IMR-90 (cell line): ENCODE measurements at regions not wholly inside any gene's neighbourhood (a gene's known extent, or its start where the extent isn't known, plus 50 kb on each side); places are given as distances from the start of the nearest gene placed in this dataset.

Experiments used
- ATAC-seq: fragments of 200-7000 bp; cut with Tn5 transposase; 2 replicates; pipeline ENCODE4 v1.9.1; 2020; ENCODE audit warnings: low read depth, mild to moderate bottlenecking, moderate library complexity
- BruUV-seq: library from RNA; stranded (reverse); fragments of 400-500 nt; replicated peaks from 2 replicates; lab custom pipeline; 2021; lab: Mats Ljungman, UMichigan
- CTCF ChIA-PET: fragments of 300-600 bp; formaldehyde crosslinking; extraction: SDS; loops from one replicate; lab custom pipeline; 2021; ENCODE audit warnings: antibody characterized with exemption; lab: Yijun Ruan, JAX
- POLR2A ChIA-PET: fragments of 300-600 bp; sonication (Branson Sonifier 250); formaldehyde crosslinking; loops from one replicate; lab custom pipeline; 2022; ENCODE audit warnings: antibody characterized with exemption; ENCODE audit not compliant: unreplicated experiment; lab: Charles Lee
- DNase-seq: peaks from one replicate; pipeline ENCODE4 v3.0.0; 2013
- H2AFZ ChIP-seq: replicated peaks from 2 replicates; pipeline ENCODE3; 2013; ENCODE audit warnings: low read length, mild to moderate bottlenecking; ENCODE audit not compliant: poor library complexity
- H2AK5ac ChIP-seq: 2 replicates; pipeline ENCODE4 v1.6.1; 2013; ENCODE audit warnings: low read depth, low read length, inconsistent platforms
- H2AK9ac ChIP-seq: replicated peaks from 2 replicates; pipeline ENCODE3; 2013; ENCODE audit warnings: mild to moderate bottlenecking, low read depth, low read length, moderate library complexity; ENCODE audit not compliant: poor library complexity
- H2BK120ac ChIP-seq: 2 replicates; pipeline ENCODE4 v1.6.1; 2013; ENCODE audit warnings: low read depth, low read length, inconsistent platforms
- H2BK15ac ChIP-seq: 3 replicates; pipeline ENCODE4 v1.6.1; 2013; ENCODE audit warnings: low read depth, low read length, inconsistent platforms
- H2BK20ac ChIP-seq: 2 replicates; pipeline ENCODE4 v1.6.1; 2013; ENCODE audit warnings: low read depth, mild to moderate bottlenecking, inconsistent platforms, low read length, moderate library complexity
- H2BK5ac ChIP-seq: 2 replicates; pipeline ENCODE4 v1.6.1; 2013; ENCODE audit warnings: mild to moderate bottlenecking, low read depth, low read length, inconsistent platforms; ENCODE audit not compliant: poor library complexity, severe bottlenecking
- H3K14ac ChIP-seq: replicated peaks from 2 replicates; pipeline ENCODE4 v1.6.1; 2013; ENCODE audit warnings: low read depth, low read length, inconsistent platforms
- H3K18ac ChIP-seq: 2 replicates; pipeline ENCODE4 v1.6.1; 2013; ENCODE audit warnings: low read depth, low read length, control low read depth
- H3K23ac ChIP-seq: 2 replicates; pipeline ENCODE4 v1.6.1; 2013; ENCODE audit warnings: low read depth, low read length, inconsistent platforms
- H3K27ac ChIP-seq: 2 replicates; pipeline ENCODE4 v1.5.1; 2013; ENCODE audit warnings: mild to moderate bottlenecking, control low read depth, low read length; ENCODE audit not compliant: insufficient read depth
- H3K27me3 ChIP-seq: 2 replicates; pipeline ENCODE4 v1.6.1; 2013; ENCODE audit warnings: low read length; ENCODE audit not compliant: control insufficient read depth, insufficient read depth
- H3K36me3 ChIP-seq: 2 replicates; pipeline ENCODE4 v1.6.1; 2013; ENCODE audit warnings: low read length, mixed read lengths; ENCODE audit not compliant: control insufficient read depth, insufficient read depth
- H3K4ac ChIP-seq: 2 replicates; pipeline ENCODE4 v1.6.1; 2013; ENCODE audit warnings: low read depth, low read length, inconsistent platforms
- H3K4me1 ChIP-seq: 2 replicates; pipeline ENCODE4 v1.6.1; 2013; ENCODE audit warnings: low read length, mixed read lengths; ENCODE audit not compliant: control insufficient read depth, insufficient read depth
- H3K4me2 ChIP-seq: 2 replicates; pipeline ENCODE4 v1.6.1; 2013; ENCODE audit warnings: low read depth, mild to moderate bottlenecking, control low read depth, low read length, moderate library complexity
- H3K4me3 ChIP-seq: 2 replicates; pipeline ENCODE4 v1.5.1; 2013; ENCODE audit warnings: low read depth, mild to moderate bottlenecking, control low read depth, low read length, moderate library complexity; ENCODE audit not compliant: insufficient read depth
- H3K56ac ChIP-seq: 2 replicates; pipeline ENCODE4 v1.6.1; 2013; ENCODE audit warnings: low read length, inconsistent platforms; ENCODE audit not compliant: insufficient read depth; ENCODE audit errors: extremely low read depth
- H3K79me1 ChIP-seq, 2 experiments: 2 replicates each; pipeline ENCODE4 v1.6.1; 2013; ENCODE audit warnings: low read length in 2 of 2, inconsistent platforms in 1 of 2, low read depth in 1 of 2
- H3K9ac ChIP-seq: 2 replicates; pipeline ENCODE4 v1.6.1; 2013; ENCODE audit warnings: low read depth, low read length, control low read depth
- H3K9me1 ChIP-seq: 2 replicates; pipeline ENCODE4 v1.6.1; 2013; ENCODE audit warnings: low read length, inconsistent platforms; ENCODE audit not compliant: insufficient read depth
- H3K9me3 ChIP-seq: 2 replicates; pipeline ENCODE4 v1.6.1; 2013; ENCODE audit warnings: low read length; ENCODE audit not compliant: control insufficient read depth, insufficient read depth
- H4K20me1 ChIP-seq: 2 replicates; pipeline ENCODE4 v1.6.1; 2013; ENCODE audit warnings: low read length, inconsistent platforms; ENCODE audit not compliant: insufficient read depth
- H4K5ac ChIP-seq: 2 replicates; pipeline ENCODE4 v1.6.1; 2013; ENCODE audit warnings: mild to moderate bottlenecking, low read depth, low read length, control low read depth
- H4K8ac ChIP-seq, 2 experiments: 2 replicates each; pipeline ENCODE4 v1.6.1; 2013; ENCODE audit warnings: low read depth in 2 of 2, low read length in 2 of 2, control low read depth in 1 of 2, inconsistent platforms in 1 of 2
- H4K91ac ChIP-seq: 2 replicates; pipeline ENCODE4 v1.6.1; 2013; ENCODE audit warnings: low read depth, low read length, inconsistent platforms; ENCODE audit not compliant: insufficient read depth
- BHLHE40 ChIP-seq: fragments of 150-350 bp; IDR thresholded peaks from 2 replicates; pipeline ENCODE4 v1.6.1; 2016; ENCODE audit warnings: mild to moderate bottlenecking, low read depth, low read length
- CEBPB ChIP-seq: IDR thresholded peaks from 2 replicates; pipeline ENCODE4 v1.6.1; 2012; ENCODE audit warnings: low read depth, low read length, improper control_type of control experiment
- CHD1 ChIP-seq: IDR thresholded peaks from 2 replicates; pipeline ENCODE4 v1.6.1; 2012; ENCODE audit warnings: low read depth, low read length, improper control_type of control experiment
- ELK1 ChIP-seq: fragments of 150-350 bp; IDR thresholded peaks from 2 replicates; pipeline ENCODE4 v1.6.1; 2016; ENCODE audit warnings: low read depth, mild to moderate bottlenecking, low read length, moderate library complexity, borderline replicate concordance
- FOS ChIP-seq: fragments of 150-350 bp; IDR thresholded peaks from 2 replicates; pipeline ENCODE4 v1.6.1; 2016; ENCODE audit warnings: low read depth, low read length
- MAFK ChIP-seq: IDR thresholded peaks from 2 replicates; pipeline ENCODE4 v1.6.1; 2012; ENCODE audit warnings: low read depth, low read length, improper control_type of control experiment
- MAZ ChIP-seq: IDR thresholded peaks from 2 replicates; pipeline ENCODE4 v1.6.1; 2012; ENCODE audit warnings: low read depth, mild to moderate bottlenecking, low read length, improper control_type of control experiment, moderate library complexity, borderline replicate concordance
- MXI1 ChIP-seq: IDR thresholded peaks from 2 replicates; pipeline ENCODE4 v1.6.1; 2012; ENCODE audit warnings: low read depth, mild to moderate bottlenecking, low read length, moderate library complexity, borderline replicate concordance
- NFE2L2 ChIP-seq: fragments of 150-350 bp; IDR thresholded peaks from 2 replicates; pipeline ENCODE4 v1.6.1; 2016; ENCODE audit warnings: low read depth, mild to moderate bottlenecking, low read length
- POLR2A ChIP-seq: IDR thresholded peaks from 2 replicates; pipeline ENCODE4 v1.6.1; 2012; ENCODE audit warnings: mild to moderate bottlenecking, low read depth, low read length
- RAD21 ChIP-seq: IDR thresholded peaks from 2 replicates; pipeline ENCODE4 v1.6.1; 2012; ENCODE audit warnings: low read length, improper control_type of control experiment
- RCOR1 ChIP-seq: IDR thresholded peaks from 2 replicates; pipeline ENCODE4 v1.6.1; 2012; ENCODE audit warnings: mild to moderate bottlenecking, low read length, improper control_type of control experiment; ENCODE audit not compliant: insufficient replicate concordance
- RFX5 ChIP-seq: IDR thresholded peaks from 2 replicates; pipeline ENCODE4 v1.8.0; 2012; ENCODE audit warnings: low read depth, mild to moderate bottlenecking, low read length, moderate library complexity
- SMC3 ChIP-seq: fragments of 150-350 bp; IDR thresholded peaks from 2 replicates; pipeline ENCODE4 v1.6.1; 2016; ENCODE audit warnings: low read depth, mild to moderate bottlenecking, antibody characterized with exemption, low read length, moderate library complexity
- USF2 ChIP-seq: fragments of 150-350 bp; IDR thresholded peaks from 2 replicates; pipeline ENCODE4 v1.6.1; 2017; ENCODE audit warnings: mild to moderate bottlenecking, antibody characterized with exemption, low read length, low read depth
- WGBS, 2 experiments: methylation state at CpG; one replicate each; pipeline versions ENCODE4 v1.1.5 to v1.1.7; 2013; ENCODE audit warnings: missing lambda C conversion rate in 2 of 2; ENCODE audit not compliant: insufficient read length in 1 of 2; ENCODE audit errors: extremely low coverage in 2 of 2; 5-methylcytosine and 5-hydroxymethylcytosine counted together
- dilution Hi-C: fragments of 300-500 bp; cut with HindIII; formaldehyde crosslinking; loops from one replicate; pipeline ENCODE4 v1.14.3; 2018; ENCODE audit warnings: low sequenced_read_pairs; ENCODE audit not compliant: unreplicated experiment
- in situ Hi-C: fragments of 300-500 bp; cut with MboI; formaldehyde crosslinking; loops from 3 replicates; pipeline ENCODE4 v1.14.3; 2019; ENCODE audit warnings: low sequenced_read_pairs, inconsistent platforms, mixed read lengths
- intact Hi-C: fragments of 100-400 bp; cut with micrococcal nuclease; formaldehyde crosslinking; loops from 2 replicates; pipeline ENCODE4 v1.10.0; 2022
- TF ChIP-seq, protein P1 (sequence below): conservative IDR thresholded peaks from 2 replicates; pipeline ENCODE4 v1.5.1; 2012; ENCODE audit warnings: mild to moderate bottlenecking, low read depth, low read length, improper control_type of control experiment

DNA sequence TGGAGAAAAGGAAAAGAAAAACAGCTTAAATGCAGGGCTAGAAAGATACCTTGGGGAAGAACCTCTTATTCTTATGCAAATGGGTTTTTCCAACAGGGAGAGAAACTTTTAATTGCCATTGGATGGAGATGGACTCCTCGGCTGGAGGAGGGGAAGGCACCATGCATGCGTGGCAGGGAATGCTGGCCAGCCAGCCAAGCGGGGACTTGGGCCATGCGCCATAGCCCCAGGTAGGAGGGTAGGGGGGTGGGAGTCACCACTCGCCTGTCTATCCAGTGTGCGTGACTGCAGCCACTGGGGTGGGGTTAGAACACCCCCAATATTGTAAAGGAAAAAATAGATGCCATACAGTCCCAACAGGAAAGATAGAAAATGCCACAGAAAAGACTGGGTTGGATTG, 119.9 kb upstream of the ELAVL2 start:
- Histone ChIP-seq H3K27me3 (no peaks in the 10 kb centered on the region), H2AK5ac (no peak overlapping the region), H3K4me3 (no peak overlapping the region), H2AFZ (no peak overlapping the region), H4K20me1 (no peaks in the 10 kb centered on the region), H3K27ac (no peak overlapping the region), H2BK15ac (no peak overlapping the region), H2AK9ac (no peak overlapping the region), H3K4me2 (no peak overlapping the region), H3K4me1 (no peaks in the 10 kb centered on the region), H2BK5ac (no peak overlapping the region), H4K8ac (no peak overlapping the region), H3K56ac (no peak overlapping the region), H4K91ac (no peak overlapping the region), H3K9me3 (peaks cover 11% of the 10 kb centered on the region), H3K4ac (no peak overlapping the region), H3K18ac (no peak overlapping the region), H2BK20ac (no peak overlapping the region), H3K23ac (no peak overlapping the region), H3K14ac (no peak overlapping the region), H3K79me1 (no peaks in the 10 kb centered on the region), H4K5ac (no peak overlapping the region), H2BK120ac (no peak overlapping the region), H3K36me3 (no peaks in the 10 kb centered on the region), H3K9ac (no peak overlapping the region), H3K9me1 (no peaks in the 10 kb centered on the region)
- ATAC-seq (no peak), DNase-seq (no peak)
- TF ChIP-seq BHLHE40 (no peak), CEBPB (no peak), MXI1 (no peak), MAFK (no peak), FOS (no peak), NFE2L2 (no peak), MAZ (no peak), USF2 (no peak), RFX5 (no peak), RAD21 (no peak), ELK1 (no peak), SMC3 (no peak), RCOR1 (no peak), CHD1 (no peak), POLR2A (no peak)
- TF ChIP-seq, protein P1, sequence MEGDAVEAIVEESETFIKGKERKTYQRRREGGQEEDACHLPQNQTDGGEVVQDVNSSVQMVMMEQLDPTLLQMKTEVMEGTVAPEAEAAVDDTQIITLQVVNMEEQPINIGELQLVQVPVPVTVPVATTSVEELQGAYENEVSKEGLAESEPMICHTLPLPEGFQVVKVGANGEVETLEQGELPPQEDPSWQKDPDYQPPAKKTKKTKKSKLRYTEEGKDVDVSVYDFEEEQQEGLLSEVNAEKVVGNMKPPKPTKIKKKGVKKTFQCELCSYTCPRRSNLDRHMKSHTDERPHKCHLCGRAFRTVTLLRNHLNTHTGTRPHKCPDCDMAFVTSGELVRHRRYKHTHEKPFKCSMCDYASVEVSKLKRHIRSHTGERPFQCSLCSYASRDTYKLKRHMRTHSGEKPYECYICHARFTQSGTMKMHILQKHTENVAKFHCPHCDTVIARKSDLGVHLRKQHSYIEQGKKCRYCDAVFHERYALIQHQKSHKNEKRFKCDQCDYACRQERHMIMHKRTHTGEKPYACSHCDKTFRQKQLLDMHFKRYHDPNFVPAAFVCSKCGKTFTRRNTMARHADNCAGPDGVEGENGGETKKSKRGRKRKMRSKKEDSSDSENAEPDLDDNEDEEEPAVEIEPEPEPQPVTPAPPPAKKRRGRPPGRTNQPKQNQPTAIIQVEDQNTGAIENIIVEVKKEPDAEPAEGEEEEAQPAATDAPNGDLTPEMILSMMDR = no peak
- BruUV-seq = no TSS peak
- dilution Hi-C loops (no loop called here), intact Hi-C loops (no loop called here), in situ Hi-C loops (no loop called here)
- 80% methylated on average over 1 of the region's 6 CpGs; no CpG with 5 or more reads in 1 of the 2 experiments for WGBS, 2 experiments
- CTCF ChIA-PET = no interaction called here
- POLR2A ChIA-PET = no interaction called here
